ENCODE measurements at regions not wholly inside any gene's neighbourhood (a gene's known extent, or its start where the extent isn't known, plus 50 kb on each side); places are given as distances from the start of the nearest gene placed in this dataset.

- H3K9me3 ChIP-seq (ENCODE audit: control insufficient read depth in 4 of 4, low read length in 3 of 4): no peaks in the 10 kb centered on the region
- H3K36me3 ChIP-seq (ENCODE audit: control insufficient read depth in 4 of 4, insufficient read depth in 3 of 4, low read depth in 1 of 4, low read length in 3 of 4): no peaks in the 10 kb centered on the region
- no peak overlapping the region for H3K27ac ChIP-seq (ENCODE audit: low read depth in 1 of 2, low read length in 2 of 2)
- TF ChIP-seq FOXA1 (IDR thresholded peaks at IDR 0.05): no peak
- no peak for TF ChIP-seq JUND (IDR thresholded peaks at IDR 0.05)
- TF ChIP-seq HNF4A (conservative IDR thresholded peaks at IDR 0.05): no peak
- no peak for TF ChIP-seq CTCF (IDR thresholded peaks at IDR 0.05; ENCODE audit: low read depth, low read length, missing input control)
- TF ChIP-seq EGR1 (IDR thresholded peaks at IDR 0.05; ENCODE audit: low read depth in 2 of 2): no peak
- TF ChIP-seq ZBTB33 (IDR thresholded peaks at IDR 0.05): no peak
- TF ChIP-seq RXRA (IDR thresholded peaks at IDR 0.05): no peak
- no peak for TF ChIP-seq GABPA (IDR thresholded peaks at IDR 0.05 in 1 of 2, conservative IDR thresholded peaks at IDR 0.05 in 1 of 2)
- DNase-seq (ENCODE audit: low spot score): no peak
- WGBS: 31% methylated on average over 2 of the region's 2 CpGs
- no peaks in the 10 kb centered on the region for H3K27me3 ChIP-seq (ENCODE audit: control insufficient read depth in 4 of 4, insufficient read depth in 4 of 4, low read length in 3 of 4)
- no peak overlapping the region for H3K9ac ChIP-seq (ENCODE audit: low read depth in 1 of 2, low read length in 2 of 2)
- H3K4me1 ChIP-seq (ENCODE audit: control insufficient read depth in 4 of 4, insufficient read depth in 4 of 4, low read length in 3 of 4): no peaks in the 10 kb centered on the region
- no peak overlapping the region for H3K4me3 ChIP-seq (ENCODE audit: low read depth in 1 of 3, low read length in 3 of 3)
Measured at GRCh38 chr3:26106228-26106627, 316.3 kb downstream of the OXSM start.

- no peaks in the 10 kb centered on the region for H3K27me3 ChIP-seq (ENCODE audit: control insufficient read depth in 4 of 4, insufficient read depth in 4 of 4, low read length in 3 of 4)
- H3K9me3 ChIP-seq (ENCODE audit: control insufficient read depth in 4 of 4, low read length in 3 of 4): no peaks in the 10 kb centered on the region
- WGBS: 56% methylated on average over 2 of the region's 2 CpGs
- TF ChIP-seq FOXA2 (IDR thresholded peaks at IDR 0.05): no peak
- TF ChIP-seq RXRA (IDR thresholded peaks at IDR 0.05): no peak
- TF ChIP-seq JUND (IDR thresholded peaks at IDR 0.05): no peak
- TF ChIP-seq FOXA1 (IDR thresholded peaks at IDR 0.05): no peak
- TF ChIP-seq YY1 (IDR thresholded peaks at IDR 0.05): no peak
- no peak for TF ChIP-seq RAD21 (IDR thresholded peaks at IDR 0.05)
- no peak for TF ChIP-seq SP1 (IDR thresholded peaks at IDR 0.05)
- no peak for TF ChIP-seq HNF4A (conservative IDR thresholded peaks at IDR 0.05)
- TF ChIP-seq ATF3 (IDR thresholded peaks at IDR 0.05): no peak
- no peak for TF ChIP-seq EGR1 (IDR thresholded peaks at IDR 0.05; ENCODE audit: low read depth in 2 of 2)
- no peak for TF ChIP-seq MAX (IDR thresholded peaks at IDR 0.05)
- TF ChIP-seq NR2F2 (IDR thresholded peaks at IDR 0.05): no peak
- TF ChIP-seq GABPA (IDR thresholded peaks at IDR 0.05 in 1 of 2, conservative IDR thresholded peaks at IDR 0.05 in 1 of 2): no peak
- TF ChIP-seq HNF4G (IDR thresholded peaks at IDR 0.05): no peak
- no peak for TF ChIP-seq REST (IDR thresholded peaks at IDR 0.05)
- TF ChIP-seq ZBTB33 (IDR thresholded peaks at IDR 0.05): no peak
- no peak for TF ChIP-seq CTCF (IDR thresholded peaks at IDR 0.05; ENCODE audit: low read depth, low read length, missing input control)
- no peak for TF ChIP-seq TAF1 (conservative IDR thresholded peaks at IDR 0.05)
- H3K27ac ChIP-seq (ENCODE audit: low read depth in 1 of 2, low read length in 2 of 2): no peak overlapping the region
- H3K9ac ChIP-seq (ENCODE audit: low read depth in 1 of 2, low read length in 2 of 2): no peak overlapping the region
- H3K36me3 ChIP-seq (ENCODE audit: control insufficient read depth in 4 of 4, insufficient read depth in 3 of 4, low read depth in 1 of 4, low read length in 3 of 4): no peaks in the 10 kb centered on the region
- H3K4me3 ChIP-seq (ENCODE audit: low read depth in 1 of 3, low read length in 3 of 3): no peak overlapping the region
- no peak for DNase-seq (ENCODE audit: low spot score)
- no peaks in the 10 kb centered on the region for H3K4me1 ChIP-seq (ENCODE audit: control insufficient read depth in 4 of 4, insufficient read depth in 4 of 4, low read length in 3 of 4)
Measured at GRCh38 chr3:26108846-26109489, 319.1 kb downstream of the OXSM start.

Measured in liver (tissue), 8 donors.